ENCODE measurements at regions not wholly inside any gene's neighbourhood (a gene's known extent, or its start where the extent isn't known, plus 50 kb on each side); places are given as distances from the start of the nearest gene placed in this dataset.

GRCh38 chr4:16439768-16440167, 213.5 kb upstream of the TAPT1 start:
- no peak for TF ChIP-seq POLR2A (IDR thresholded peaks at IDR 0.05)
- TF ChIP-seq, protein P1, sequence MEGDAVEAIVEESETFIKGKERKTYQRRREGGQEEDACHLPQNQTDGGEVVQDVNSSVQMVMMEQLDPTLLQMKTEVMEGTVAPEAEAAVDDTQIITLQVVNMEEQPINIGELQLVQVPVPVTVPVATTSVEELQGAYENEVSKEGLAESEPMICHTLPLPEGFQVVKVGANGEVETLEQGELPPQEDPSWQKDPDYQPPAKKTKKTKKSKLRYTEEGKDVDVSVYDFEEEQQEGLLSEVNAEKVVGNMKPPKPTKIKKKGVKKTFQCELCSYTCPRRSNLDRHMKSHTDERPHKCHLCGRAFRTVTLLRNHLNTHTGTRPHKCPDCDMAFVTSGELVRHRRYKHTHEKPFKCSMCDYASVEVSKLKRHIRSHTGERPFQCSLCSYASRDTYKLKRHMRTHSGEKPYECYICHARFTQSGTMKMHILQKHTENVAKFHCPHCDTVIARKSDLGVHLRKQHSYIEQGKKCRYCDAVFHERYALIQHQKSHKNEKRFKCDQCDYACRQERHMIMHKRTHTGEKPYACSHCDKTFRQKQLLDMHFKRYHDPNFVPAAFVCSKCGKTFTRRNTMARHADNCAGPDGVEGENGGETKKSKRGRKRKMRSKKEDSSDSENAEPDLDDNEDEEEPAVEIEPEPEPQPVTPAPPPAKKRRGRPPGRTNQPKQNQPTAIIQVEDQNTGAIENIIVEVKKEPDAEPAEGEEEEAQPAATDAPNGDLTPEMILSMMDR (IDR thresholded peaks at IDR 0.05), result no peak
